ENCODE measurements at regions not wholly inside any gene's neighbourhood (a gene's known extent, or its start where the extent isn't known, plus 50 kb on each side); places are given as distances from the start of the nearest gene placed in this dataset.

GRCh38 chr4:12116009-12116552, 687.4 kb upstream of the HS3ST1 start:
- TF ChIP-seq CTCF (IDR thresholded peaks at IDR 0.05) (no peak), POLR2A (IDR thresholded peaks at IDR 0.05) (no peak)
